Parathyroid adenoma (tissue), 2 donors: ENCODE measurements at regions not wholly inside any gene's neighbourhood (a gene's known extent, or its start where the extent isn't known, plus 50 kb on each side); places are given as distances from the start of the nearest gene placed in this dataset.

Experiments used
- H2AFZ ChIP-seq: fragments of 300-600 bp; sonication (generic); one replicate; pipeline ENCODE4 v1.7.0; 2017; ENCODE audit warnings: antibody characterized with exemption, mild to moderate bottlenecking
- H3K27ac ChIP-seq: fragments of 300-600 bp; sonication (generic); one replicate; pipeline ENCODE4 v1.7.0; 2017
- H3K27me3 ChIP-seq: fragments of 300-600 bp; sonication (generic); one replicate; pipeline ENCODE4 v1.7.0; 2017; ENCODE audit warnings: low read length; ENCODE audit not compliant: control insufficient read depth, insufficient read depth
- H3K36me3 ChIP-seq: fragments of 300-600 bp; sonication (generic); one replicate; pipeline ENCODE4 v1.7.0; 2017; ENCODE audit warnings: low read length; ENCODE audit not compliant: control insufficient read depth, insufficient read depth
- H3K4me1 ChIP-seq: fragments of 300-600 bp; sonication (generic); one replicate; pipeline ENCODE4 v1.7.0; 2017; ENCODE audit warnings: control low read depth
- H3K4me2 ChIP-seq: fragments of 300-600 bp; sonication (generic); one replicate; pipeline ENCODE4 v1.7.0; 2017; ENCODE audit warnings: low read length
- H3K4me3 ChIP-seq: fragments of 300-600 bp; sonication (generic); one replicate; pipeline ENCODE4 v1.7.0; 2017; ENCODE audit warnings: low read depth, low read length
- H3K79me2 ChIP-seq: fragments of 300-600 bp; sonication (generic); one replicate; pipeline ENCODE4 v1.7.0; 2017; ENCODE audit warnings: control low read depth
- H3K9ac ChIP-seq: fragments of 300-600 bp; sonication (generic); one replicate; pipeline ENCODE4 v1.7.0; 2017; ENCODE audit warnings: mild to moderate bottlenecking
- H3K9me3 ChIP-seq: fragments of 300-600 bp; sonication (generic); one replicate; pipeline ENCODE4 v1.7.0; 2017; ENCODE audit warnings: low read length; ENCODE audit not compliant: control insufficient read depth
- TF ChIP-seq, protein P1 (sequence below): fragments of 300-600 bp; sonication (generic); IDR thresholded peaks from one replicate; pipeline ENCODE4 v1.7.0; 2017; ENCODE audit warnings: antibody characterized with exemption, mild to moderate bottlenecking
- donor health status: primary hyperparathyroidism.

DNA sequence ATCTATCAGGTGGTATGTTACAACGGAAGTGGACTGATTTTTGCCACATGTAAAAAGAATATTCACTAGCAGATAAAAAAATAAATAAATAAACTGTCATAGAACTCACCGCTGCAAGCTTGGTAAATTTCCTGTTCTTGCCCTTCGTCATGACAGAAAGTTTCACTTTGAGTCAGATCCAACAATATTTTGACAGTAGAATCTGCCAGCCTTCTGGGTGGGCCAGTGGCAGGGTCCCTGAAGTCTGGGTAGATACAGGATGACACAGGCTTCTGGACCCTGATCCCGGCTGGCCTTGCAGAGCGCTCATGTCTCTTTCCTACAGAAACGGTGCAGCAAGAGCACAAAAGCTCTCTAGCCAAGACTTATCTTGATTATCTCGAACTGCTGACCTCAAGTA is 97.8 kb upstream of the PMAIP1 start:
- TF ChIP-seq, protein P1, sequence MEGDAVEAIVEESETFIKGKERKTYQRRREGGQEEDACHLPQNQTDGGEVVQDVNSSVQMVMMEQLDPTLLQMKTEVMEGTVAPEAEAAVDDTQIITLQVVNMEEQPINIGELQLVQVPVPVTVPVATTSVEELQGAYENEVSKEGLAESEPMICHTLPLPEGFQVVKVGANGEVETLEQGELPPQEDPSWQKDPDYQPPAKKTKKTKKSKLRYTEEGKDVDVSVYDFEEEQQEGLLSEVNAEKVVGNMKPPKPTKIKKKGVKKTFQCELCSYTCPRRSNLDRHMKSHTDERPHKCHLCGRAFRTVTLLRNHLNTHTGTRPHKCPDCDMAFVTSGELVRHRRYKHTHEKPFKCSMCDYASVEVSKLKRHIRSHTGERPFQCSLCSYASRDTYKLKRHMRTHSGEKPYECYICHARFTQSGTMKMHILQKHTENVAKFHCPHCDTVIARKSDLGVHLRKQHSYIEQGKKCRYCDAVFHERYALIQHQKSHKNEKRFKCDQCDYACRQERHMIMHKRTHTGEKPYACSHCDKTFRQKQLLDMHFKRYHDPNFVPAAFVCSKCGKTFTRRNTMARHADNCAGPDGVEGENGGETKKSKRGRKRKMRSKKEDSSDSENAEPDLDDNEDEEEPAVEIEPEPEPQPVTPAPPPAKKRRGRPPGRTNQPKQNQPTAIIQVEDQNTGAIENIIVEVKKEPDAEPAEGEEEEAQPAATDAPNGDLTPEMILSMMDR, result no peak
- no peaks in the 10 kb centered on the region for H3K79me2 ChIP-seq
- no peak overlapping the region for H3K4me3 ChIP-seq
- no peak overlapping the region for H2AFZ ChIP-seq
- H3K4me2 ChIP-seq, result no peak overlapping the region
- H3K27me3 ChIP-seq, result no peaks in the 10 kb centered on the region
- no peak overlapping the region for H3K27ac ChIP-seq
- H3K9ac ChIP-seq, result no peak overlapping the region
- no peaks in the 10 kb centered on the region for H3K36me3 ChIP-seq
- no peaks in the 10 kb centered on the region for H3K9me3 ChIP-seq
- no peaks in the 10 kb centered on the region for H3K4me1 ChIP-seq

DNA sequence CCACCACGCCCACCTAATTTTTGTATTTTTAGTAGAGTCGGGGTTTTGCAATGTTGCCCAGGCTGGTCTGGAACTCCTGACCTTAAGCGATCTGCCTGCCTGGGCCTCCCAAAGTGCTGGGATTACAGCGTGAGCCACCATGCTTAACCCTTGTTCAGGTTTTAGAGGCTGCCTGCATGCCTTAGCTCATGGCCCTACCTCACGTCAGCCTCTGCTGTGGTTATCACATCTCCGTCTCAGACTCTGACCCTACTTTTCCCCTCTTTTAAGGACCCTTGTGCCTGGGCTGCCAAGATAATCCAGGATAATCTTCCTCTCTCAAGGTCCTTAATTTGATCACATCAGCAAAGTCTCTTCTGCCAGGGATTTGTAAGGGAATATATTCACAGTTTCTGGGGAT is 98.2 kb upstream of the PMAIP1 start:
- Histone ChIP-seq H3K9ac (no peak overlapping the region), H3K4me3 (no peak overlapping the region), H3K27me3 (no peaks in the 10 kb centered on the region), H3K27ac (no peak overlapping the region), H3K4me2 (no peak overlapping the region), H3K36me3 (no peaks in the 10 kb centered on the region), H3K9me3 (no peaks in the 10 kb centered on the region), H3K79me2 (no peaks in the 10 kb centered on the region), H3K4me1 (no peaks in the 10 kb centered on the region), H2AFZ (no peak overlapping the region)
- TF ChIP-seq, protein P1, result no peak

DNA sequence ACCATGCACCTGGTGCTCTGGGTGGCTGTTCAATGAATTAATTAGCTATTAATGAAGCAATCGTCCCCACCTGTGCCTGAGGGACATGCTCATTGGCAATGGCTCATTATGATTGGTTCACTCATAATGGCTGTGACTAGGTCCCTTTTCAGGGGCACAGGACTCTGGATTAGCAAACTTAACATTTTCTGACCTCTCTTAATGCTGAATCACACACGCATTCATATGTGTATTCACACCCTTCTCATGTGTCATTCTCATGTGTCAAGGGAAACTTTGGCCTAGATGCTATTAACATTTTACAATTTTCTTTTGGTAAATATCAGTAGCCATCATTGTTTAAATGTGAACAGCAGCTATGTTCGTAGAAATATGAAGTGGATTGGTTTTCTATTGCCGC is 98.9 kb upstream of the PMAIP1 start:
- Histone ChIP-seq H3K4me3 (no peak overlapping the region), H3K79me2 (no peaks in the 10 kb centered on the region), H3K4me1 (no peaks in the 10 kb centered on the region), H3K9me3 (no peaks in the 10 kb centered on the region), H3K9ac (no peak overlapping the region), H2AFZ (no peak overlapping the region), H3K27ac (no peak overlapping the region), H3K4me2 (no peak overlapping the region), H3K36me3 (no peaks in the 10 kb centered on the region), H3K27me3 (no peaks in the 10 kb centered on the region)
- TF ChIP-seq, protein P1, result no peak

DNA sequence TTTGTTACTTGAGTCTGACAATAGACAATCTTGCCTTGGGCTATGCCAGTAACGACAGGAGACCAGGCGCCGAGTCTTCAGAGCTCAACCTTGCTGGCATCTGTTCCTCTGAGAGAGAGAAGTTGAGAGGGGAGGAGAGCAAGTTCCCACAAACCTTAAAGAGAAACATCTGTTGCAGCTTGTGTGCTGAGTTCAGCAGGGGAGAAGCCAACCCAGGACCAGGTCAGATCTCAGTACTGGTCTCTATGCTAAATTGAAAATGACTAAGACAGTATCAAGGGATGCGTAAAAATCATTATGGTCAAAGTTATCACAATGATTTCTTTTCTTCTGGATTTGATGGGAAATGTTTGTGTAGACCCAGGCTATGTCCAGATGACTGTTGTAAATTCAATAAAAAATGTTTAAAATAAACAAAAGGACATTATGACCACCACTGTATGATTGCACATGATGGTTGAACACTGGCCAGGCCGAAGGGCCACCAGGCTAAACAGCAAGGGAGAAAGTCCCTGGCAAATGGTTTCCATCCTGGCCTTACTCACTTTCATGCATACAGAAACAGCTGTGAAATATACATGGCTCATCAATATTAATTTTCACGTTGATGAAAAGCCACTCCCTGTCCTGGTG is 100.3 kb upstream of the PMAIP1 start:
- no peak overlapping the region for H3K4me2 ChIP-seq
- no peaks in the 10 kb centered on the region for H3K79me2 ChIP-seq
- no peaks in the 10 kb centered on the region for H3K4me1 ChIP-seq
- H3K36me3 ChIP-seq, result no peaks in the 10 kb centered on the region
- no peak overlapping the region for H3K27ac ChIP-seq
- no peak overlapping the region for H2AFZ ChIP-seq
- no peak overlapping the region for H3K9ac ChIP-seq
- H3K9me3 ChIP-seq, result no peaks in the 10 kb centered on the region
- TF ChIP-seq, protein P1, result no peak
- H3K27me3 ChIP-seq, result no peaks in the 10 kb centered on the region
- no peak overlapping the region for H3K4me3 ChIP-seq

GRCh38 chr18:59795882-59796281 is 98.7 kb upstream of the CCBE1 start:
- no peak overlapping the region for H3K4me3 ChIP-seq
- no peaks in the 10 kb centered on the region for H3K4me1 ChIP-seq
- no peak overlapping the region for H3K9ac ChIP-seq
- H3K4me2 ChIP-seq, result no peak overlapping the region
- no peaks in the 10 kb centered on the region for H3K9me3 ChIP-seq
- H3K27me3 ChIP-seq, result no peaks in the 10 kb centered on the region
- no peak overlapping the region for H2AFZ ChIP-seq
- H3K36me3 ChIP-seq, result no peaks in the 10 kb centered on the region
- H3K79me2 ChIP-seq, result no peaks in the 10 kb centered on the region
- H3K27ac ChIP-seq, result no peak overlapping the region
- TF ChIP-seq, protein P1, result no peak
